VCaP (cell line): ENCODE measurements at regions not wholly inside any gene's neighbourhood (a gene's known extent, or its start where the extent isn't known, plus 50 kb on each side); places are given as distances from the start of the nearest gene placed in this dataset.

Source experiments
- H3K27ac ChIP-seq: fragments of 450-650 bp; 2 replicates; pipeline ENCODE4 v1.5.1; 2017
- CTCF ChIP-seq: fragments of 450-650 bp; conservative IDR thresholded peaks from 2 replicates; pipeline ENCODE4 v1.5.1; 2017; ENCODE audit warnings: mild to moderate bottlenecking, moderate library complexity

- TF ChIP-seq CTCF, result no peak
- H3K27ac ChIP-seq, result no peak overlapping the region
These were observed 143.5 kb upstream of the NOX3 start for GRCh38 chr6:155599160-155599559.

DNA sequence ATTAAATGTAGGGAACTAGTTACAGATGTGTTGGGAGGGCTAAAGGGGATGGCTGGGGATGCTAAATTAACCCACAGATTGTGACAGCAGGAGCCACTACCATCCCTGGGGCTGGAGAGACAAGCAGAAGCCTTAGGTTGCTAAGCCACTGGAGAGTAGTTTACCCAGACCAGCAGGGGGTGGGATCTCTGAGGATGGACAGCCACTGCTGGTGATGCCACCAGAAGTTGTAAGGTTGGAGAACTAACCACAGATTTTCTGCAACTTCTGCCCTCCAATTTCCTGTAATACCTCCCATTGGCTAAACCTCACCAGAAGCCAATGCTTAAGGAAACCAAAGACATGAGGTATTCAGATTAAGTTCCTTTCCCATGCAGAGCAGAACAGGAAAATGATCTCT is 139.6 kb upstream of the NOX3 start:
- H3K27ac ChIP-seq, result no peak overlapping the region
- TF ChIP-seq CTCF, result no peak

- no peak for TF ChIP-seq CTCF
- no peak overlapping the region for H3K27ac ChIP-seq
These were observed 136.1 kb upstream of the NOX3 start for GRCh38 chr6:155591741-155592140.

DNA sequence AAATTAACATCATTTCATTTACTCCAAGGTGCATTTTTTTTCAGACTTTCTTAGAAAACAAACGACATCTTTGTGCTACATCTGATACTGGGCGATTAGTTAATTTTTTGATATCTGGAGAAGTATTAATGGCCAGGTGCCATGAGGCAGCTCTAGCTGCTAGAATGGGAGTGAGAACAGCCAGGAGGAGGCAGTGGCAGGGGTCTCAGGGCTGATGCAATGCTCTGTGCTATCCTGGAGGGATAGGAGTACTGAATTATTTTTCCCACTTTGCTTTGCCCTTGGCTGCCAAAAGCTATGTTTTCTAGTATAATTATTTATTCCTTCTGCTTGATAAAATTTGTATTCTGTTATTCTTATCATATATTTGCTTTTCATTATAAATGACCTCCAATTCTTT is 133.6 kb upstream of the NOX3 start:
- no peak for TF ChIP-seq CTCF
- no peak overlapping the region for H3K27ac ChIP-seq

DNA sequence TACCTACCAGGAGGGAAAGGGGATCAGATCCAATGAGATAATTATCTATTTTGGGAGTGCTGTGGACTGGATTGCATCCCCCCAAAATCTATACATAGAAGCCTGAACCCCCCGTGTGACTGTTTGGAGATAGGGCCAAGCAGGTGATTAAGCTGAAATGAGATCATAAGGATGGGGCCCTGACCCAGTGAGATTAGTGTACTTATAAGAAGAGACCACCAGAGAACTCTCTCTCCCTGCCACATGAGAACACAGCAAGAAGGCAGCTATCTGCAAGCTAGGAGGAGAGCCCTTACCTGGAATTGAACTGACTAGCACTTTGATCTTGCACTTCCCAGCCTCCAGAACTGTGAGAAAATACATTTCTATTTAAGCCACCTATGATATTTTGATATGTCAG is 132.2 kb upstream of the NOX3 start:
- no peak for TF ChIP-seq CTCF
- H3K27ac ChIP-seq, result no peak overlapping the region

DNA sequence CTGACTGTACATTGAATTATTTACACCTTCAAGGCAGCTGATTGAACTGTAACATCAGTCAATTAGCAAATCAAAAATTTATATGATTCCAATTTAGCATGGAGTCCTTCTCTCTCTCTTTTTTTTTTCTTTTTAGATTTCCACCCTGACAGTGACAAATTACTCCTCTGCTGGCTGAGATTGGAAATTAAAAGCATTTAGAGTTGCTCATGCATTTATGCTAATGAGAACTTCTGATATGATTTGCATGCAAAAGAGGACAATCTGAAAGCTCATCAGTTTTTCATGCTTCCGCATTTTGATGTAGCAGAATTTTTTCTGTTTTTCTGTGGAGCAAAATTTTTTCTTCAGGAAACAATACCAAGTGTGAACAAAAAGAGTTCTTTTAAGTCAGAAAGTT is 130.5 kb upstream of the NOX3 start:
- no peak for TF ChIP-seq CTCF
- no peak overlapping the region for H3K27ac ChIP-seq

DNA sequence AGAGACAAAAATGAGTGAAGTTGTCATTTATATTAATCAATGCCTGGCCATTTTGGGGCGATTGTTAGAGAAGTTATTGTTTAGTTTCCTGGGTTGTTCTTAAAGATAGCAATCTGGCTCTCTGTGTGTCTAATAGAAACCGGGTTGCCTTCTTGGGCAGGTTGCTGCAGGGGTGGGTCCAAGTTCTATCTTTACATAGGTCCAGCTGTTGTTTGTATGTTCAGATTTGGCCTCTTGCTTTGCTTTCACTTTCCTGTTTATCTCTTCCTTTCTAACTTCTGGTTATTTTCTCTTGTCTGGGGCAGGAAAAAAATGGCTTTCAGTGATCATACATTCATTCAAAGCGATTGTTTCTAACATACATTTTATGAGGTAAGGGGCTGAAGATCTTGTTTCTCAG is 128.4 kb upstream of the NOX3 start:
- no peak for TF ChIP-seq CTCF
- no peak overlapping the region for H3K27ac ChIP-seq
